ENCODE measurements at regions not wholly inside any gene's neighbourhood (a gene's known extent, or its start where the extent isn't known, plus 50 kb on each side); places are given as distances from the start of the nearest gene placed in this dataset.

DNA sequence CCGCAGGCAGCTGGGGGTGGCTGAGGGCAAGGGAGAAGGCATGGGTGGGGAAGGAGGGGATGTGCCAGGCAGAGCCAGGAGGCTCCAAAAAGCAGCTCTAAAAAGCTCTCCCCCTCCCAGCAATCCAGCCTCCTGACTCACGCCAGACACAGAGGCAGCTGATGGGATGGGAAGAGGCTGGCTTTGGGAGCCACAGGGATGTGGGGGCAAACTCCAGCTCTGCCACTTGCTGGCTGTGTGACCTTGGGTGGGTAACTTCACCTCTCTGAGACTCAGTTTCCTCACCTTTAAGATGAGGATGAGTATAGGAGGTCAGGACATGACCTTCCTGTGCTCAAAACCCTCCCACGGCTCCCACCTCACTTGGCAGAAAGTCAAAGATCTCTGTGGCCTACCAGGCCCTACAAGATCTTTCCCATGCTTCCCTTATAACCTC lies 148.9 kb downstream of the CEBPB start:
- TF ChIP-seq, protein P1, sequence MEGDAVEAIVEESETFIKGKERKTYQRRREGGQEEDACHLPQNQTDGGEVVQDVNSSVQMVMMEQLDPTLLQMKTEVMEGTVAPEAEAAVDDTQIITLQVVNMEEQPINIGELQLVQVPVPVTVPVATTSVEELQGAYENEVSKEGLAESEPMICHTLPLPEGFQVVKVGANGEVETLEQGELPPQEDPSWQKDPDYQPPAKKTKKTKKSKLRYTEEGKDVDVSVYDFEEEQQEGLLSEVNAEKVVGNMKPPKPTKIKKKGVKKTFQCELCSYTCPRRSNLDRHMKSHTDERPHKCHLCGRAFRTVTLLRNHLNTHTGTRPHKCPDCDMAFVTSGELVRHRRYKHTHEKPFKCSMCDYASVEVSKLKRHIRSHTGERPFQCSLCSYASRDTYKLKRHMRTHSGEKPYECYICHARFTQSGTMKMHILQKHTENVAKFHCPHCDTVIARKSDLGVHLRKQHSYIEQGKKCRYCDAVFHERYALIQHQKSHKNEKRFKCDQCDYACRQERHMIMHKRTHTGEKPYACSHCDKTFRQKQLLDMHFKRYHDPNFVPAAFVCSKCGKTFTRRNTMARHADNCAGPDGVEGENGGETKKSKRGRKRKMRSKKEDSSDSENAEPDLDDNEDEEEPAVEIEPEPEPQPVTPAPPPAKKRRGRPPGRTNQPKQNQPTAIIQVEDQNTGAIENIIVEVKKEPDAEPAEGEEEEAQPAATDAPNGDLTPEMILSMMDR (IDR thresholded peaks at IDR 0.05; ENCODE audit: extremely low read depth, missing control alignments): no peak
- DNase-seq (ENCODE audit: low spot score): peak; percentile 32

DNA sequence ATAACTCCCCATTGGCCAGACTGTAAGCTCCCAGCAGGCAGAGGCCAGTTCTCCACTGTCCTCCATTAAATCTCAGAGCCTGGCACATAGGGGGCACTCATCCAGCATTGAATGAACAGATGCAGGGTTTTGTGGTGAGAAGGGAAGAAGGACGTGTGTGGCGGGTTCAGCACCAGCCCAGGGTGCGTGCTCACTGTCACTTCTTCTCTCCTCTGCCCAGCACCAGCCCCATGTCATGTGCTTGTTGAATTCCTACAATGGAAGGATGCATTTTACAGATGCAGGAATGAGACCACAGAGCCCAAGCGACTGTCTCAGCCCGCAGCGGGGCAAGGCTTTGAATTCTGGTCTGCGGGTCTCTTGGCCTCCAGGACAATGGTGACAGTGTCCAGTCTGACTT lies 149.9 kb downstream of the CEBPB start:
- TF ChIP-seq, protein P1 (IDR thresholded peaks at IDR 0.05; ENCODE audit: extremely low read depth, missing control alignments): no peak
- DNase-seq (ENCODE audit: low spot score): no peak

DNA sequence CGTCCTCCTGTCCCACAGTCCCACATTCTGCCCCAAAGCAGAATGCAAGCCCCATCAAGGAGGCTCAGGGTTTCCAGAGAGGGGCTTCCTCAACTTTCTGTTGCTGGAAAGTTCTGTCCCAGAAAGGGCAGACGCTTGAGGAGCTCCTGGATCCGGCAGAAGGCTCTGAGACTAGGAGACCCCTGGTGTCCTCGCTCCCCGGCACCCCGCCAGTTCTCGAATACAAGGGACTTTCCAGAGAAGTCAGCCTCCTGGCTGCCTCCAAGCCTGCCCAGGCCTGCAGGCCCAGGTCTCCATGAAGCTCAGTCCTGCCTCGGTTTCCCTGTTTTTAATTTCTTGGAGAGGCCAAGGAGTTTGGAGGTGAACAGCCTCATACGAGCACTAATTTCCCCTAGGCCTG lies 150.4 kb downstream of the CEBPB start:
- TF ChIP-seq, protein P1 (IDR thresholded peaks at IDR 0.05; ENCODE audit: extremely low read depth, missing control alignments): no peak

DNA sequence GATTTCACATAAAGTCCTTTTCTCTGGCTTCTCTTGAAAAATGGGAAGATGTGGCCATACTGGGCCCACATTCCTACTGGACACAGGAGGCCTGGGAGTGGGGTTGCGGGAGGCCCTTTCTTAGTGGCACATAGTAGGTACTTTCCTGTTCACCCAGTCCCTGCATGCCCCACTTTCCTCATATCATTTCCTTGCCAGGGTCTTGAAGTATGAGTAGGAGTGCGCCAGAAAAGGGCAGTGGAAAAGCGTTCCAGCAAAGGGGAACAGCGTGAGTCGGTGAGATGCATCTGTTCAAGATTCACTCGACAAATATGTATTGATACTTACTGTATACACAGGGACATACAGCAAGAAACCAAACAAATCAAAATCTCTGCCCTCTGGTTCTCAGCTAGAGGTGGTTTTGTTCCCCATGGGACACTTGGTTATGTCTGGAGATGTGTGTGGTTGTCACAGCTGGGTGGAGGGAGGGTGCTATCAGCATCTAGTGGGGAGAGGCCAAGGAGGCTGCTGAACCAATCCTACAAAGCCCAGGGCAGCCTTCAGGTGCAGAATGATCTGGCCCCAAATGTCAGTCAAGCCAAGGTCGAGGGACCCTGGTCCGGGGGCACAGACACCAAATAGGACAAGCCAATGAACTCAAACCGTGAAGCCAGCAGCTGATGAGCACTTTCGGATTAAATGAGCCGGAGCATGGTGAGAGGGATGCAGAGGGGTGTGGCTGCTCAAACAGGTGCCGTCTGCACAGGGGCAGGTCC lies 151.4 kb downstream of the CEBPB start:
- TF ChIP-seq, protein P1 (IDR thresholded peaks at IDR 0.05; ENCODE audit: extremely low read depth, missing control alignments): no peak
- DNase-seq (ENCODE audit: low spot score): no peak

More for the DNA sequence above, 150.4 kb downstream of the CEBPB start:
- no peak for DNase-seq (ENCODE audit: low spot score)

DNA sequence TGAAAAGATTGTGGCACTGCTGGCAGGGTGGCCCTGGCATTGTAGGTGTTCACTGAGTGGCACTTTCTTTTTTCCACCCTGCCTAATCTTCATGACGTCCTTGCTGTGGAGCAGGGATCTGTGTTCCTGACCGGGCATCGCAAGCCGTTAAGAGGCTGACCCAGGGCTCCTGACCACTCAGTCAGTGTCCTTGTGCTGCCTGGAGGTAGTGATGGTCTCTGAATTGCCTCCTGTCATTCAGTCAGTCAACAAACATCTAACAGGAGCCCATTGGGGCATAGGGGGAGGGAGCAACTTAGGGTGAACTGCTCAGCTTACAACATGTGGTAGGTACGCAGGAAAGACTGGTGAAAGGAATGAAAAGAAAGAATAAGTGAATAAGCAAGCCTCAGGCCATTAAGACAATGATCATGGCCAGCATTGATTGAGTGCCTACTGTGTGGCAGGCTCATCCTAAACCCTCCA lies 152.0 kb downstream of the CEBPB start:
- no peak for DNase-seq (ENCODE audit: low spot score)
- TF ChIP-seq, protein P1 (IDR thresholded peaks at IDR 0.05; ENCODE audit: extremely low read depth, missing control alignments): no peak

DNA sequence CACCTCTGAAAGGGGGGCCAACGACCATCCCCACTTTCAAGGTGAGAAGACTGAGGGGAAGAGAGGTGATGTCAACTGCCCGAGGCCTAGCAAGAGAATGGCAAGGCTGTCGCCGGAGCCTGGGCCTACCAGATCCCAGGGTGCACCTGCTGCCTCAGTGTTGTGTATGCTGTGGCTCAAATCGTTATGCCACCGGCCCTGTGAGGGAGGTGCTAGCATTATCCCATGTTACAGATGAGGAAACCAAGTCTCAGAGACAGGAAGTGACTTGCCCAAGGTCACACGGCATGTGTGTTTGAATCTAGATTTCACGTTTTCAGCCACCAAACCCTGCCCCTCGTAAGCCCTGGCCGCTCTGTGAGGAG lies 152.5 kb downstream of the CEBPB start:
- DNase-seq (ENCODE audit: low spot score): no peak
- TF ChIP-seq, protein P1 (IDR thresholded peaks at IDR 0.05; ENCODE audit: extremely low read depth, missing control alignments): no peak

DNA sequence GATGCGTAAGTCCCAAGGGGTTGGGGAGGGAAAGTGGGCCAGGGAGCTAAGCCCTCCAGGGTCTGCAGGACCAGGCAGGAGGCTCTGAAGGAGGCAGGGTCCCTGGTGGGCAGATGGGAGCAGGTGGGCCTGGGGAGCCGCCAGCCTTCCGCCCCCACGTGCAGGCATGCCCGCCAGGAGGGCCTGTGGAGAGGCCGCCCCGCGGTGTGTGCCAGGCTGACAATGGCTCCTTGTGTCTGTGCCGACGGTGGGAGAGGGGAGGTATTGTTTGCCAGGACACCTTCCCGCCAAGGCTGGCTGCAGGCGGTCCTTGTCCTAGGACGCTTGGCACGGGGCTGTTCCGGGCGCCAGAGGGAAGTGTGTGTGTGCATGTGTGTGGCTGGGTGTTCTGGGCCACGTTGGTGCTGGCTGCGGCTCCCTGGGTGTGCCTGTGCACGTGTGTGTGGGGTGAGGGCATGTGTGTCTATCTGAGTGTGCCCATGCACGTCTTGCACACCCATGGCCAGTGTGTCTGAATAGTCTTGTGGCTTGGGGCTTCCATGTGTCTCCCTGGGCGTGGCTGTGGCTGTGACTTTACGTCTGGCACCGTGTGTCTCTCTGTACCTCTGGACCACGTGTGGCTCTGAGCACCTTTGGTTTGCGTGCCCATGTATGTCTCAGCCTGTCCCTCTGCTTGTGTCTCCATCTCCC lies 153.0 kb downstream of the CEBPB start:
- DNase-seq (ENCODE audit: low spot score): no peak
- TF ChIP-seq, protein P1 (IDR thresholded peaks at IDR 0.05; ENCODE audit: extremely low read depth, missing control alignments): no peak
